ENCODE measurements at regions not wholly inside any gene's neighbourhood (a gene's known extent, or its start where the extent isn't known, plus 50 kb on each side); places are given as distances from the start of the nearest gene placed in this dataset.
"Not testable (repeated sequence)": the region's sequence is repeated elsewhere in the genome, so short reads cannot be mapped to it uniquely, and the experiment has no call there.

DNA sequence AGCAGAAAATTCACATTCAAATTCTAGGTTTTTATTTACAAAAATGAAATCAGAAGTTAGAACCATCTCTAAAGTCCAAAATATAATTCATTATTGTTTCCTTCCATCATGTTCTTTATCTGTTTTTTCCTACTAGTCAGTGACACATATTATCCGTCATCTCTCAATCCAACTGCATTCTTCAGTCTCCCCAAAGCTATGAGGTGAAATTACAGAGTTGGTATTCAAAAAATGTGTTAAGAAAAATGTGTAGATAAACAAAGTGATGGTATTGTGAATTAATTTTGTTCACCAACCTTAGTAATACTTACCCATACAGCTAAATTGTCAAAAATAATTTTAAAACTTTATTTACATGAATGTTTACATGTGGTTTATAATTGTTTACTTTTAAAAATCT is 448.7 kb upstream of the MIR17HG start:
- ATAC-seq, result no peak
- DNase-seq, result no peak
- intact Hi-C loops (cut with micrococcal nuclease), result no loop called here

DNA sequence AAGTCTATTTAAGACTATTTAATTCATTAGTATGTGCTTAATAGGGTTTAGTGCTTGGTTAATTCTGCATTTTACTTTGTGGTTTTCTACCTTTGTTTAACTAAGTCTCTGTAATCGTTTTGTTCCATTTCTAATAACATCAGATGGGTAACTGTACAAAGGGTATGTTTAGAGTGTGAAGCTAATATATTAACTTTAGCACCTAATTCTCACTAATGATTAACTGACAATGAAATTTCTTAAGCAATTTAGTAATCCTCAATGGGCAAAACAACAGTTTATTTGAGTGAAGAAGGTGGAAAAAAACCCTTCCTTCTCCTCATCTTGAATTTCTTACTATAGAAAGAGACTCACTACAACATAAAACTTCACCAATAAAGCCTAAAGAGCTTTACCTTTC is 448.1 kb upstream of the MIR17HG start:
- no peak for ATAC-seq
- intact Hi-C loops (cut with micrococcal nuclease), result no loop called here
- no peak for DNase-seq

DNA sequence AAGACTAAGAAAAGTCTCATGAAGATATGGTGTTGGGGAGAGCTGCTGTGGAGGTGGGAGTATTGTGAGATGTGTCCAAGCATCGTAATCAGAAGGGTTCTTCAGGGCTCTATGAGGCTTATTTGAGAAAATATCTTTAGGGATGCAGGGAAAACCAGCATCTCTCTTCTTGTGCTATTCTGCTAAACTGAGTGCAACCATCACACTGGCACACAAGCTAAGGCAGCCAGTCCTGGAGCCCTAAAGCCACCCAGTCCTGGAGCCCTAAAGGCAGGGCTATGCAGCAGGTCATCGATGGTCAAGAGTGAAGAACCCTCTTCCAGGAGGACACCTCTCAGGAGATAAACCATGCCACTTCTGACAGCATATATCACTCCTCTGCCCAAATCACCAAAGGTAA is 445.2 kb upstream of the MIR17HG start:
- ATAC-seq, result no peak
- intact Hi-C loops (cut with micrococcal nuclease), result no loop called here
- DNase-seq, result no peak

DNA sequence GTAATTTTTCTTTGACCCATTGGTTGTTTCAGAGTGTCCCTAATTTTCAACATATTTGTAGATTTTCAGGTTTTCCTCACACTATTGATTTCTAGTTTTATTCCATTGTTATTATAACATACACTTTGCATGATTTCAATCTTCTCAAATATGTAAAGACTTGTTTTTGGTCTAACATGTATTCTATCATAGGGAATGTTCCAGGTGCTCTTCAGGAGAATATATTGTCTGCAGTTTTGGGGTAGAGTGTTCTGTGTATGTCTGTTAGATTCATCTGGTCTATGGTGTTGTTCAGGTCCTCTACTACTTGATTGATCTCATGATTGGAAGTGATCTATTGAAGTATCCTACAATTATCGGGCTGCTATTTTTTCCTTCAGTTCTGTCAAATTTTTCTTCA is 440.9 kb upstream of the MIR17HG start:
- DNase-seq, result no peak
- no peak for ATAC-seq

DNA sequence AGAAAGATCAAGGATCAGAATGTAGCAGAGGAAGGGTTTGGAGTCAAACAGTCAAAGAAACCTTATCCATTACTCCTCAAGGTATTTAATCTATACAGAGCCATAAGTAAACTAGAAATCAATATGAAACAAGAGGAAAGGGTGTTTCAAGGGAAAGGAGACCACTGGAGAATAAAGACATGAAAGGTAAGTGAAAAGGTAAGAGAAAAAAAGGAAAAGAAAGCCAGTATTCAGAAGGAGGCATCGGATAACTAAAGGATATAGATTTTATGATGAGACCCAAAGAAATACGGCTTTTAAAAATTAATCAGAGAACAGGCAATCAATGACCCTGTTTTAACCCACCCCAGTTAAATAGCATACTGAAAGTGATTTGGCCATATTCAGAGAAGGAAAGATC is 438.7 kb upstream of the MIR17HG start:
- no peak for DNase-seq
- intact Hi-C loops (cut with micrococcal nuclease), result no loop called here
- no peak for ATAC-seq

More for the DNA sequence above, 440.9 kb upstream of the MIR17HG start:
- intact Hi-C loops (cut with micrococcal nuclease), result no loop called here

DNA sequence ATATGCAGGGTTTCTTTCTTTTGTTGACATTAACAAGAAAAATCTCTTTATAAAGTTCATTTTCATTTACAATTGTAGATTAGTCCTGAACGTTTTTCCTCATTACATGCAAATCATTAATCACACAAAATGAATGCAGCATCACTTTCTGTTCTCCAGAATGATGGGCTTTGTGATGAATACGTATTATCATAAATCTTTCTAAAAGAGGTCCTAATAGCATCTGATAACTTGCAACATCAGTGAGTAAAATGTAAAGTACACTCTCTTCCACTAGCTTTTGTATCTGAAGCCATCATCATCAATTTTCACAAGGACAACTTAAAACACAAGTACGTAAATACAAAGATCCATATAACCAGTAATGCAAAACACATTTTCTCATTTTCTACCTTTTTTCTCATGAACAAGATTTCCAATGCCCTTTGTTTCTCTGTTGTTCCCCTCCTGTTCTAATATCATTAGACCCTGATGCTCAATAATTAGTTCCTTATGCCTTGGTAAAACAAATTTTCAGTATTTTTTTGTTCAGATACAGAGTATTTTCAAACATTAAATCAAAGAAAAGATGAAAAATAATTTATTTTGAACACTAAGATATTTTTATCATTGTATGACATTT is 437.4 kb upstream of the MIR17HG start:
- ATAC-seq (no peak), DNase-seq (no peak)
- intact Hi-C loops (cut with micrococcal nuclease), result no loop called here

DNA sequence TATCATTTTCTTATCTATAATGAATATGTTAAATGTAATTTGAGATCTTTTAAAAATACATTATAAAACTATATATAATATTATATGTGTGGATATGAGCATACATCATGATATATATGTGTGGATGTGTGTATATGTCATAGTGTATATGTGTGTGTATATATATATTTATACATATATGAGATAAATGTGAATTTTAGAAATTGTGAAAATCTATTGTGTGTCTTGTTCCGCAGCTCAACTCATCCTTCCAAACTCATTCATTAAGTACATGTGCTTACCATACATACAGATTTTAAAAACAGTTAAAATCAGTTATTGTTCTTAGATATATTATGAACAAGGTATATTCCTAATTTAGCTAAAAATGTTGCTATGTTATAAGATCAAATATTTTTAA is 435.2 kb upstream of the MIR17HG start:
- no peak for DNase-seq

DNA sequence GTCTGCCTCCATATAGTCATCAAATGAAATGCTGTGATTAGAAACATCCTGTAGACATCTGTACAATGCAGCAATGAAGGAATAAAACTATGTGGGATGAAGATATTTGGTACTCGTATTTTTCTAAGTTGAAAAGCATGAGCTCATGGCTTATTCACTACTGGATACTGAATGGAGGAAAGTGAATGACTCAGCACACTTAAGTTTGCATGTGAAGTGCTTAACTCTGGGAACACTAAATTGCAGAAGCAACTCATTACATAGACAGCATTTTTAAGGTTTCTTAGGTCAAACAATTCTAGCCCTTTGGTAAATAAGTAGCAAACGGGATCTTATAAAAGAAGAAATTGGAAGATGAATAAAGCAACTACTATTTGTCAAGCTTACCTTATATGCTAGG is 429.0 kb upstream of the MIR17HG start:
- DNase-seq (no peak), ATAC-seq (no peak)
- intact Hi-C loops (cut with micrococcal nuclease), result no loop called here

More for the DNA sequence above, 435.2 kb upstream of the MIR17HG start:
- intact Hi-C loops (cut with micrococcal nuclease), result no loop called here
- ATAC-seq, result no peak

DNA sequence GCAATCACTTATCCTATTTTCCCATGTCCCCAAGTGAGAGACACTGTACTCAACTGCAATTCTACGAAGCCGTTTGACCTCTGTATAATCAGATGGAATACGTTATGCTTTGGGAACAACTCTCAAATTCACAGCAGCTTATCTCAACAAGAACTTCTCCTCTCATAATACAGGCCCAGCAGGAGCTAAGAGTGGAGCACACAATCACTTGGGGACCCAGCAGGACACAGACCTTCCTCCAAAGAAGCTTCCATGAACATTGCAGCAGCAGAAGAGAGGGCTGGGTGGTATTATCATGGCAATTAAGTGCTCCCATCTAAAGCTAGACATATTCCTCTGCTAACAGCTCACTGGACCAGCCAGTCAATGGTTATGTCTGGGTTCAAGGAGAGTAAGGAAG is 428.3 kb upstream of the MIR17HG start:
- intact Hi-C loops (cut with micrococcal nuclease), result no loop called here
- no peak for ATAC-seq
- no peak for DNase-seq

DNA sequence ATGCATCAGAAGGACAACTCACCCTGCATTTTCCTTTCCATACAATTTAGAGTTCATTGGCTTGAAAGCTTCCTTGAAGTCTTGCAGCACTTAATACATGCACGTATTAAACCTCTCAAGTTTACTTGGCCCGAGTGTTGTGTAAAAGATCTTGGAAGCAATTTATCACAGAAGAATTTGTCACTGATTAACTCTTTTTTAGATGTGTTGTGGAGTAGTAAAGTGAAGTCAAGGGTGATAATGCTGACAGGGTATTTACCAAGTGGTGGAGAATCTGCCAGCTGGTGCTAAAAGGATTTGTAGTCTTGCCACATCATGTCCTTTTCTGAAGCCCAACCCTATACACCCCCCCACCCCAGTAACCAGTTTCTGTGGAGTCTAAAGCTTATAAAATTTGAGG is 421.0 kb upstream of the MIR17HG start:
- DNase-seq, result no peak
- ATAC-seq, result no peak
- intact Hi-C loops (cut with micrococcal nuclease), result no loop called here

DNA sequence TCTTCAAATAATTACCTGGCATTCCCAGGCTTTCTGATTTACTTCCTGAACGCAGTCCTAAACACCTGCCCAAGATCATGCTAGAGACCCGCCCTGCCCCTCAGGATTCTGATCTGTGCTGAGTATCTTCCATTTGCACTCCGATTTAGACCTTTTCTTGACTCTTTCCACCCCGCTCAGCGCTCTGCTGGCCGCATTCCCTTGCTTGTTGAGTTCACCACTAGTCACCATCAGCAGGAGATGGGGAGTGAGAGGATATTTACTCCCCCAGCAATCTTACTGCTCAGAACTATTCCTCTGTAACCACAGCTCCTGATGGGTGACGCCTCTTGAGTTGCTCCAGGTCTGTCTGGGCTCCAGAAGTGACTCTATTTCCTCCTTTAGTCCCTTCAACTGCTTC is 419.4 kb upstream of the MIR17HG start:
- ATAC-seq (no peak), DNase-seq (no peak)
- intact Hi-C loops (cut with micrococcal nuclease), result no loop called here

DNA sequence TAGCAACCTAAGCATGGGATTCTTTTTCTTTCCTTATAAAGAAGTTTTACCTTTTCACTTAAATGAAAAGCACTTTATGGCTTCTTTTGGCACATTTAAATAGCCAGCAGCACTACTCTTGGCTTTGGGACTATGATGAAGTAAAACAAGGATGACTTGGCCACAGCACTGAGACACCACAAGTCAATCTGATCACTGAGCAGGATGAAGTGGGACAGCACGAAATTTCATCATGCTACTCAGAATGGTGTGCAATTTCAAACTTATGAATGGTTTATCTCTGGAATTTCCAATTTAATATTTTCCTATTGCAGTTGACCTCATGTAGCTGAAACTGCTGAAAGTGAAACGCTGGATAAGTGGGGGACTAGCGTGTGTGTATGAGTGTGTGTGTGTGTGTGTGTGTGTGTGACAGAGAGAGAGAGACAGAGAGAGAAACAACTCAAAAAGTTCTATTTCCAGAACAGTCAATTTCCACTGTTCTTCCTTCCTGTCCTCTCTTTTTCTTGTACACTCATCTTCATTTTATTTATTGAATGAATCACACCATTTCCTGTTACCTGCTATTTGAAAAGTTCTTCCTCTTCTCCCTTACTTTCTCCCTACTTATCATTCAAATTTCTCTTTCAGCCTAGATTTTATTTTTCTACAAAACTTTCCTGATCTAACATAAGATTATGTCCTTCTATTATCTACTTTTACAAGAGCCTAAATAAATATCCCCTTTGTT is 414.2 kb upstream of the MIR17HG start:
- DNase-seq (no peak), ATAC-seq (no peak)
- intact Hi-C loops (cut with micrococcal nuclease), result no loop called here

DNA sequence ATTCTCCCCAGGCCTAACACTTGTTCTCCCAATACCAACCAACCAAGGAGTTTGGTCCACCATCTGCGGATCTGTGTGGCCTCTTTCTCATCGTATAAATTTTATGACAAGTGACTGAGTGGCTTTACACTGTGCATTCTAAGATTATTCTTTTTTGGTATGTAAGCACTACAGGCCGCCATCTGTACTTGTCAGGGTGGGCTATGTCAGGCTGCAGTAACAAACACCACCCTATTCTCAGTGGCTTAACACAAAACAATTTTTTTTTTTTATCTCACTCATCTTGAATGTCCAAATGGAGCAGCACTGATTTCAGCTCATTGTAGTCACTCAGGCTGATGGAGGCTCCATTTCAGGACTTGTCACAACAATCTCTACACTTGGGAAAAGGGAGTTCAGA is 412.7 kb upstream of the MIR17HG start:
- DNase-seq (no peak), ATAC-seq (no peak)
- intact Hi-C loops (cut with micrococcal nuclease), result no loop called here

DNA sequence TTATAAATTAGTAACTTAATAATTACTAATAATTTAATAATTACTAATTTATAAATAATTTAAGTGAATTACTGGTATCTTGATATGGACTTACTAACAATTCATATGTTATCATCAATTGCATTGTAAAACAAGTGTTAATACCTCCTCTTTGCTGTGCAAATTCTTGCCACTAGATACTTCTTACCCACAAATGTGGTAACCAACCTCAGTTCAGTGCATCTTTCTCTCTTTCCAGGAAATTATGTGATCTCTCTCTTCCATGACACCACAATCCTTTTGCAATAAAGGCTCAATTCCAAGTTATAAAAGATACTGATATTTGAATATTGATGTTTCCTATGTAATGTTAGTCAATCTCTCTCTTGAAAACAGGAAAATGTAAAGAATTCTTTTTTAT is 408.6 kb upstream of the MIR17HG start:
- intact Hi-C loops (cut with micrococcal nuclease), result no loop called here
- no peak for ATAC-seq
- DNase-seq, result no peak

DNA sequence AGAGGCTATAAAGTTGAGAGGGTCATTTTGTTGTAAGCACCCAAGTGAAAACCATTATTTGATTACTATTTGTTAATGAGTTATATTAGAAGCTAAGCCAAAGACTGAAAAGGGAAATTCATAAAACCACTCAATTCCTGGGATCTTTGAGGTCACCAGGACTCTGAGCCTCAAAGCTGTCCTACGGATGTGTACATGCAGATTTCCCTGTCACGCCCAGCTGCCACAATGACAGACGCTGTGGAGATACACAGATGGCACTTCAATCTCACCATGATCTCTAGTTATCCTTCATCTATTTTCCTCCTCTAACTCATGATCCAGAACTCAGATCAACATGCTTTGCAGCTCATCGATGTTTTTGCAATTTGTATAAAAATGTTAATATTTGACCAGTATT is 403.5 kb upstream of the MIR17HG start:
- intact Hi-C loops (cut with micrococcal nuclease), result no loop called here
- DNase-seq (no peak), ATAC-seq (no peak)

DNA sequence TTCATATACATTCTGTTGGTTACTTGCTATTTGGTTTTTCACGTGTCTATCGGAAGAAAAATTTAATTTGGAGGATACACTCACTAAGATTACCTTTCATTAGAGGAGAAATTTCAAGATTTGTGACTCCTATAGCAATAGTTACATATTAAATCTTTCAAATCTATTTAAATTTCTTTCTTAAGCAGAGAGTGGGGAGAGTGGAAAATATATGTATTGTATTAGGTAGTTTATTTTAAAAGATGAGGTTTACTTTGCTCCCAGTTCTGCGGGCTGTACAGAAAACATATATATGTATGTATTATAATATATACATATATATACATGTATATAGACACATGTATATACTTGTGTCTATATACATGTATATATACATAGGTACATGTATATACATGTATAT is 402.3 kb upstream of the MIR17HG start:
- DNase-seq; ATAC-seq; intact Hi-C loops (cut with micrococcal nuclease): not testable (repeated sequence)

DNA sequence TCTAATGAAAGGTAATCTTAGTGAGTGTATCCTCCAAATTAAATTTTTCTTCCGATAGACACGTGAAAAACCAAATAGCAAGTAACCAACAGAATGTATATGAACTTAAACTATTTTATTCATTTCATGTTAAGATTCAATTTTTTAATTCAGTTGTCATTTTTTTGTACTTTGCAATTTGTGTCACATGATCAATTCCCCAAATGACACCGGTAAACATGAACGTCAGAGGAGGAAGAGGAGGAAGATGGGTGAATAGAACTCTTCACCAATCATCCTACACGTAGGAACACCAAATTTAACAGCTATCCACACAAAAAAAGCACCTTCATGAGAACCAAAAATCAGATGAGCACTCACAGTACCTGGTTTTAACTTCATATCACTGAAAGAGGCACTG is 401.4 kb upstream of the MIR17HG start:
- ATAC-seq; intact Hi-C loops (cut with micrococcal nuclease): not testable (repeated sequence)

DNA sequence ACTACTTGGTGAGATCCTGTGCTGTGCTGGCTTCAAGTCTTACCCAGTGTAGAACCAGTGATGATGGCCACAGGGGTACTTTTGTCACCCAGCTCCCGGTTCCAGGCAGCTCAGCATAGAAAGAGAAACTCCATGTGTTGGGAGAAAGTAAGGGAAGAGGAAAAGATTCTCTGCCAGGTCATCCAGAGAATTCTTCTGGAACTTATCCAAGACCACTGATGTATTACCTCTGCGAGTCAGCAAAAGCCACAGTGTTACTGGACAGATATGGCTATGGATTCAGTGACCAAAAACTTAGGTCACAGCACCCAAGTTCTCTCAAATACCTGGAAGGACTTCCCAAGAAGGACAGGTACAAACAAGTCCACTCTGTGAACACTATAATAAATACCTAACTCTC is 399.5 kb upstream of the MIR17HG start:
- no peak for DNase-seq
- intact Hi-C loops (cut with micrococcal nuclease), result no loop called here
- ATAC-seq, result no peak

More for the DNA sequence above, 401.4 kb upstream of the MIR17HG start:
- not testable (repeated sequence) for DNase-seq

DNA sequence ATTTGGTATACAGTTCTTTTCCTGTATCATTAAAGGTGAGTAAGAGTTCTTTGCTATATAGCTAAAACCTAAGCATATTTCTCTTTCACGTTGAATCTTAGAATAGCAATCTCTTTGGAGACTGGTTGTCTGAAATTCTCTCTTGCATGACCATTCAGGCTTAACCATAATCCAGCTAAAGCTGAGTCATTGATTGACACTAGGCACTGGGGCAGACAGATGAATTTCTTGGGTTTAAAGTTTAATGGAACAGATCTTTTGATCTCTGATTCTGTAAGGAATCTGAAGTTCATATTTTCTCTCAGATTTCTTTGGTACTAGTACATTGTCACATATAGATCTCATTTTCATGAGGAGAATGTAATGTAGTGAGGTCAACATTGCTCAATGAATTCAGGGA is 397.3 kb upstream of the MIR17HG start:
- ATAC-seq (no peak), DNase-seq (no peak)
- intact Hi-C loops (cut with micrococcal nuclease), result no loop called here

DNA sequence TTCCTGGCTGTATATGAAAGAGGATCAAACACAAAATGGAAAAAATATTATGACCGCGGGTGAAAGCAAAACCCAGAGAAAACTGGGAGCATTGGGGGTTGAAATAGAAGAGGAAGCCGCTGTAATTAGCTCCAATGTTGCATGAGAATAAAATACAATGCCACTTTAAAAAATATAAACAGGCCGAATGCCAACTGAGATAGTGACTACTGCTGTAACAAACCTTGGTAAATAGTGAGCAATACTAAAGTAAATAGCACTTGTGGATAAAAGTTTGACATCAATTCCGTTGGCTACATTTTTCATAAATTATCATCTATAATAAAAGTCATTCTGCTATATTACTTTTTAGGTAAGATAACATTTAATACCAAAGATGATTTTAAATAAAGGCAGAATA is 395.8 kb upstream of the MIR17HG start:
- ATAC-seq (no peak), DNase-seq (no peak)
- intact Hi-C loops (cut with micrococcal nuclease), result no loop called here

DNA sequence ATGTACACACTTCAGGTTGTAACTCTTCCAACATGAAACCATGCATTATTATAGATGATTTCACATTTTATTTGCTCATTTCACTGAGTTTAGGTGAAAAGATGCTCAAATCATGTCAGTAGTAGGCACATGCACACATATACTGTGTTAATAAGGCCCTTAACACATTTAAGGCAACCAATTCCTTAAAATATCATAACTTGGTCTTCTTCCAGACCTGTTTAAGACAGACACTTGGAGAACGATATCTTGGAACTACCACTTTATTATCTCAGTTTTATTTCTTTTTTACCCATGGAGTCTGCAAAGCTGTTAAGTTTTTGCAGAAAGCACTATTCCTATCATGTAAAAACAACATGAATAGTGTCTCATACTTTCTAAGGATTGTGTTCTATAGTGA is 395.2 kb upstream of the MIR17HG start:
- intact Hi-C loops (cut with micrococcal nuclease), result no loop called here
- DNase-seq, result no peak
- no peak for ATAC-seq
